T-helper 2 cell treated with Interferon-gamma antibody and Interleukin-4, amounts not matched to agents 5 μg/mL and 100 μg/mL, for 36 hours (primary cell): ENCODE measurements at regions not wholly inside any gene's neighbourhood (a gene's known extent, or its start where the extent isn't known, plus 50 kb on each side); places are given as distances from the start of the nearest gene placed in this dataset.
"Not testable (repeated sequence)": the region's sequence is repeated elsewhere in the genome, so short reads cannot be mapped to it uniquely, and the experiment has no call there.

Experiments
- DNase-seq: peaks from one replicate; pipeline ENCODE4 v3.0.0; 2021; ENCODE audit warnings: low spot score
- H3K27ac Mint-ChIP-seq: one replicate; pipeline ENCODE4 v1.8.0; 2021; ENCODE audit warnings: mild to moderate bottlenecking, mixed read lengths
- H3K27me3 Mint-ChIP-seq: one replicate; pipeline ENCODE4 v1.8.0; 2021; ENCODE audit warnings: low read depth, mixed read lengths
- H3K36me3 Mint-ChIP-seq: one replicate; pipeline ENCODE4 v1.8.0; 2021; ENCODE audit warnings: low read depth, mixed read lengths
- H3K4me1 Mint-ChIP-seq: one replicate; pipeline ENCODE4 v1.8.0; 2021; ENCODE audit warnings: low read depth, mixed read lengths
- H3K4me3 Mint-ChIP-seq: one replicate; pipeline ENCODE4 v1.8.0; 2022; ENCODE audit warnings: mild to moderate bottlenecking, moderate library complexity, mixed read lengths
- H3K9me3 Mint-ChIP-seq: one replicate; pipeline ENCODE4 v1.8.0; 2021; ENCODE audit warnings: mixed read lengths

DNA sequence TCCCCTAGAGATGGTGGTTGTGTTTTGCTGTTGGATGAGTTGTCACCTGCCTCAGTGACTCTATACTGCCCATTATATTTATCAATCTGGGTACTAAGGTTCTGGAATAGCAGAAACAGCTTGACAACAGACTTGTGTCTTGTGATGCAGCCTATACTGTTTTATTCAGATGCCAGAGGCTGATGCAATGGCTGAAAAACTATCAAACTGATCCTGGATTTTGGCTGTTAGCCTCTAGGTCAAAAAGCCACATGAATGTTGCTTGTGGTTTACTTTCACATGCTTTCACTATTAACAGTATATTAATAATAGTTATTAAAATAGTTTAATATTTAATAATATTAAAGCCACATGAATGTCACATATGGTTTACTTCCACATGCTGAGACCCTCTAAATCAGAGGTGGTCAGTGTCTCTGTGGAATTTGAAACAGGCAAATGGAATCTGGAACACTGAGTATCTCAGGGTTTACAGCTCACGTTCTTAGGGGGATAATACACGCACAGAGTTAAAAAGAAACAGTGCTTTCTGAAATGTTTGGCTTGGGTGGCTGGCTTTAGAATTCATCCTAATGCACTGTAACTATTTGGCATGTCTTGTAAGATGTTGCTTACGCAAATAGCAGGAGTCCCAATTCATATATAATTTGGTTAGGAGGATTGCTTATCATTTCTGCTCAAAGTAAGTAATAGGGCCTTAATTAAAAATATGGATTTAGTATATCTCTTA is 82.5 kb upstream of the LCORL start:
- Mint-ChIP-seq H3K9me3 (no peaks in the 10 kb centered on the region), H3K4me3 (no peak overlapping the region), H3K27ac (no peak overlapping the region), H3K36me3 (no peaks in the 10 kb centered on the region), H3K27me3 (no peaks in the 10 kb centered on the region), H3K4me1 (peaks cover 3% of the 10 kb centered on the region)
- DNase-seq: no peak

DNA sequence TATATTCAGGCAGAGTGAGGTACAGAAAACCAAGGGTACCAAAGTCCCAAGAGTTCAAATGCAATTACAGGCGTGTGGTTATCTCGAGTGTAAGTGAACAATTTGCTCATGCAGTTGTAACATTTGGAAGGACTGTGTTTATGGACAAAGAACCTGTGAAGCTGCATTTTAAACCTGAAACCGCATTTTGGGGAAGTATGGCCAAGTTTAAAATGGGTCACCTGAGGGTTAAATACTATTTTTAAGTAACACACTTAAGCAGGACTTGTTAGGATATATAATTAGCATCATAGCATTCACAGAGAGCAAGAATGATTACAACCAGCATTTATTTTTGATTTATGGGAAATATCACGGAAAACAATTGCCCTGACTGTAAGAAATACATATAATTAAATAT is 79.1 kb upstream of the LCORL start:
- Mint-ChIP-seq H3K9me3 (no peaks in the 10 kb centered on the region), H3K4me1 (peaks cover 3% of the 10 kb centered on the region), H3K27me3 (no peaks in the 10 kb centered on the region), H3K36me3 (no peaks in the 10 kb centered on the region), H3K4me3 (no peak overlapping the region), H3K27ac (no peak overlapping the region)
- DNase-seq: no peak

DNA sequence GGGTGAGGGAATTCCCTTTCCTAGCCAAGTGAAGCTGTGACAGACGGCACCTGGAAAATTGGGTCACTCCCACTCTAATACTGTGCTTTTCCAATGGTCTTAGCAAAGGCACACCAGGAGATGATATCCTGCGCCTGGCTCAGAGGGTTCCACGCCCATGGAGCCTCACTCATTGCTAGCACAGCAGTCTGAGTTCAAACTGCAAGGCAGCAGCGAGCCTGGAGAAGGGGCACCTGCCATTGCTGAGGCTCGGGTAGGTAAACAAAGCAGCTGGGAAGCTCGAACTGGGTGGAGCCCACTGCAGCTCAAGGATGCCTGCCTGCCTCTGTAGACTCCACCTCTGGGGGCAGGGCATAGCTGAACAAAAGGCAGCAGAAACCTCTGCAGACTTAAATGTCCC is 68.9 kb upstream of the LCORL start:
- not testable (repeated sequence) for H3K4me3 Mint-ChIP-seq, H3K36me3 Mint-ChIP-seq, H3K9me3 Mint-ChIP-seq, DNase-seq, H3K4me1 Mint-ChIP-seq, H3K27me3 Mint-ChIP-seq, H3K27ac Mint-ChIP-seq

DNA sequence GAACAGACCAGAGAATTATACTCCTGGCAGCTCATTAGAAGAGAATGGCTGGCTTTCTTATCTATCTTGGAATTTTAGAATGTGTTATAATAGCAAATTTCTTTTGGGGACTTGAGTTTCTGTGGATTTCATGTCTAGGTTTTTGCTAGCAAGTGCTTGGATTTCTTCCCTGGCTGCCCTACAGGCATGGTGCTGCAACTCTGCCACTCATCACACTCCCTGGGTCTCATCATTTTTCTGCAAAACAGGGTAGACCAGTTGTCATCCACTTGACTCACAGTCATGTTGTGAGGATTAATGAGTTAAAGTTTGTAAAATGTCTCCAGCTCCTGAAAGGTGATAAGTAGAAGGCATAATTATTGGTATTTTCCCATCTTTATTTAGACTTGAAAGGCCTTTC is 60.7 kb upstream of the LCORL start:
- no peaks in the 10 kb centered on the region for H3K4me1 Mint-ChIP-seq
- H3K9me3 Mint-ChIP-seq: no peaks in the 10 kb centered on the region
- peaks cover 2% of the 10 kb centered on the region for H3K27me3 Mint-ChIP-seq
- no peak for DNase-seq
- H3K27ac Mint-ChIP-seq: no peak overlapping the region
- H3K4me3 Mint-ChIP-seq: no peak overlapping the region
- no peaks in the 10 kb centered on the region for H3K36me3 Mint-ChIP-seq

DNA sequence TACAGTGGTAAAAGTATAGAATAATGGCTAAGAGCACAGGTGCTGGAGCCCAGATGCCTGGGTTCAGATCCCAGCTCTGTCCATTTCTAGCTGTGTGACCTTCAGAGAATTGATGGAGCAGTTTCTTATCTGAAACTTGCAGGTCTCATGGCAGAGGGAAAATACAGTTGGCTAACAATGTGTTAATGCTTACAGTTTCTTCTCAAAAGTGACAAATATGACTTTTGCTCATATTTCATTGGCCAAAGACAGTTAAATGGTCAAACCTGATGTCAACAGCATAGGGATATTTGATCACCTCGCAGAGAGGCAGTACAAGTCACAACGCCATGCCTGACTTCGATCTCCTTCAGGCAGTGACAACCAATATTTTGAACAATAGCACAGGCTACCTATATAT is 60.2 kb upstream of the LCORL start:
- Mint-ChIP-seq H3K27ac (no peak overlapping the region), H3K27me3 (peaks cover 2% of the 10 kb centered on the region), H3K4me3 (no peak overlapping the region), H3K9me3 (no peaks in the 10 kb centered on the region), H3K4me1 (no peaks in the 10 kb centered on the region), H3K36me3 (no peaks in the 10 kb centered on the region)
- DNase-seq: no peak

DNA sequence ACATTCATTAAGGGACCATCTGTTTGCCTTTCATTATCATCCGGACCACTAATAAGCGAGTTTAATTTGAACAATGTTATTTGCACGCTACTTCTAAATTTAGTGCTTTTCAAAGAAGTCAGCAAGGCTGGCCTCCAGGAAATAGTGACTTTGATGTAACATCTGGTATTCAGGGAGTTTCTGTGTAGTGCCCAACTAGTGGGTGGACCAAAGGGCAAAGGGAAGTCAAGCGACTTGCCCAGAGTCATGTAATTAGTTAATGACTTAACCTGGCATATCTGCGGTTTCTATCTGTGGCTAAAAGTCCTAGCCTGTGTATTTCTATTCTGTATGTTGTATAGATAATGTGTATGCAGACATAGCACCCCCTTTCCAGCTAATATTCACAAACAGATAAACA is 56.3 kb upstream of the LCORL start:
- Mint-ChIP-seq H3K36me3 (no peaks in the 10 kb centered on the region), H3K4me1 (peaks cover 4% of the 10 kb centered on the region), H3K27ac (no peak overlapping the region), H3K4me3 (no peak overlapping the region), H3K27me3 (peaks cover 5% of the 10 kb centered on the region), H3K9me3 (peaks cover 13% of the 10 kb centered on the region)
- DNase-seq: no peak

DNA sequence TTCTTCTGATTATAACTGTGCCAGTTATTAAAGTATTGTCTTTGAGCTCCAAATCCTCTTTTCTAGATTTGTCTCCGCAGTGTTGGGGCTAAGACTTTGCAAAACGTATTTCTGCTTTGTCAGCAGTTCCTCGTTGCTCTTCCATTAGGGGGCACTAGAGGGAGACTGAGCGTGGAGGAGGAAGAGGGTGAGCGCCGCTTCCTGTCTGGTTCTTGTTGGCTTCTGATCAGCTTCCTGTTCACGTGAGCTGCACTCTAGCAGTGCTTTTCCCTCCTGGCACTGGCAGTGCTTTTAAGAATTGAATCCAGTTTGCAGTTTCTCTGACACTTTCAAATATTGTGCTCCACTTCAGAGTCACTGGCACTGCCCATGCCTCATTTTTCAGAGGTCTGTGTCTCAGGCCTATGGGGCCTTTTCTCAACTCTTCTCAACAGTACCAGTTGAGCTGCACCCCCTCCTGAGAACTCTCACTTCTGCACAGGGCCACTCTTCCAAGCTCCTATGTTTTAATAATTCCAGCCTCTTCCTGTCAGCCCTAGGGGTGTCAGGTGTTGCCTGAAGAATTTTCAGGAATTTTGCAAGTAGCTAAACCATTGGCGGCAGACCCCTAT is 54.4 kb upstream of the LCORL start:
- no peak for DNase-seq

DNA sequence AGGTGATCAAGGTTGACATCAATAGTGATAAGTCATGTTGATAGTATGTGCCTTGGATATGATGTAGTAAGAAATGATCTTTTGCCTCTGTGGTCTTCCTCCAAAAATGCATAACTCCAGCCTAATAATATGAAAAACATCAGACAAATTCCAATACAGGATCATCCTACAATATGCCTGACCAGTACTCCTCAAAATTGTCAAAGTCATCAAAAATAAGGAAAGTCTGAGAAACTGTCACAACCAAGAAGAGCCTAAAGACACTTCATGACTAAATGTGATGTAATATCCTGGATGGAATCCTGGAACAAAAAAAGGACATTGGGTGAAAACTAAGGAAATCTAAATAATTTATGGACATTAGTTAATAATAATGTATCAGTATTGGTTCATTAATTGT is 50.3 kb upstream of the LCORL start:
- H3K36me3 Mint-ChIP-seq: no peaks in the 10 kb centered on the region
- H3K4me3 Mint-ChIP-seq: no peak overlapping the region
- no peak for DNase-seq
- no peak overlapping the region for H3K27ac Mint-ChIP-seq
- H3K9me3 Mint-ChIP-seq: peaks cover 13% of the 10 kb centered on the region
- peaks cover 15% of the 10 kb centered on the region for H3K27me3 Mint-ChIP-seq
- H3K4me1 Mint-ChIP-seq: peaks cover 4% of the 10 kb centered on the region

More for the DNA sequence above, 54.4 kb upstream of the LCORL start:
- H3K36me3 Mint-ChIP-seq: no peaks in the 10 kb centered on the region
- H3K4me1 Mint-ChIP-seq: peaks cover 4% of the 10 kb centered on the region
- no peak overlapping the region for H3K27ac Mint-ChIP-seq
- H3K27me3 Mint-ChIP-seq: peaks cover 3% of the 10 kb centered on the region
- H3K9me3 Mint-ChIP-seq: peaks cover 13% of the 10 kb centered on the region
- no peak overlapping the region for H3K4me3 Mint-ChIP-seq
